OCI-LY7 (cell line): ENCODE measurements at regions not wholly inside any gene's neighbourhood (a gene's known extent, or its start where the extent isn't known, plus 50 kb on each side); places are given as distances from the start of the nearest gene placed in this dataset.

Source experiments
- BruUV-seq: library from RNA; stranded (reverse); fragments of 400-500 nt; replicated peaks from 2 replicates; lab custom pipeline; 2021; lab: Mats Ljungman, UMichigan
- CTCF ChIA-PET: fragments of 300-600 bp; sonication (Branson Sonifier 250); formaldehyde crosslinking; loops from one replicate; lab custom pipeline; 2022; ENCODE audit warnings: antibody characterized with exemption; ENCODE audit not compliant: unreplicated experiment; lab: Charles Lee
- POLR2A ChIA-PET: fragments of 300-600 bp; sonication (Branson Sonifier 250); formaldehyde crosslinking; loops from one replicate; lab custom pipeline; 2022; ENCODE audit warnings: antibody characterized with exemption; lab: Charles Lee
- DNase-seq: peaks from one replicate; pipeline ENCODE4 v3.0.0-alpha.2; 2015; ENCODE audit warnings: low spot score
- H2AFZ ChIP-seq: fragments of 200-600 bp; sonication (generic), shearing (Covaris generic); 2 replicates; pipeline ENCODE4 v1.6.1; 2014; ENCODE audit warnings: mild to moderate bottlenecking, antibody characterized with exemption, low read length, moderate library complexity
- H3K27ac ChIP-seq: fragments of 200-600 bp; sonication (generic); 2 replicates; pipeline ENCODE4 v1.5.1; 2014; ENCODE audit warnings: mixed run types, low read depth, mild to moderate bottlenecking, moderate library complexity, low read length, inconsistent platforms; ENCODE audit not compliant: poor library complexity, severe bottlenecking
- H3K36me3 ChIP-seq: fragments of 200-600 bp; sonication (generic); 2 replicates; pipeline ENCODE4 v1.6.1; 2014; ENCODE audit warnings: mild to moderate bottlenecking, antibody characterized with exemption, low read length, moderate library complexity, mixed read lengths; ENCODE audit not compliant: insufficient read depth
- H3K4me1 ChIP-seq: fragments of 200-600 bp; sonication (generic); 2 replicates; pipeline ENCODE4 v1.5.1; 2014; ENCODE audit warnings: mild to moderate bottlenecking, low read length; ENCODE audit not compliant: insufficient read depth, poor library complexity, severe bottlenecking
- H3K4me2 ChIP-seq: fragments of 200-600 bp; sonication (generic); 2 replicates; pipeline ENCODE4 v1.6.1; 2014; ENCODE audit warnings: mild to moderate bottlenecking, low read length
- H3K4me3 ChIP-seq: fragments of 200-600 bp; sonication (generic); 2 replicates; pipeline ENCODE4 v1.5.1; 2014; ENCODE audit warnings: mild to moderate bottlenecking, low read depth, low read length; ENCODE audit not compliant: poor library complexity, severe bottlenecking
- H3K79me2 ChIP-seq: fragments of 200-600 bp; sonication (generic); 2 replicates; pipeline ENCODE4 v1.6.1; 2016; ENCODE audit warnings: low read depth, mild to moderate bottlenecking, low read length, moderate library complexity, mixed read lengths; ENCODE audit not compliant: insufficient read depth
- H3K9me2 ChIP-seq: fragments of 200-600 bp; sonication (generic); 2 replicates; pipeline ENCODE4 v1.6.1; 2016; ENCODE audit warnings: mild to moderate bottlenecking, low read length, mixed read lengths; ENCODE audit not compliant: insufficient read depth
- H3K9me3 ChIP-seq: fragments of 200-600 bp; sonication (generic); 2 replicates; pipeline ENCODE4 v1.6.1; 2014; ENCODE audit warnings: mild to moderate bottlenecking, mixed run types, low read length, mixed read lengths
- H4K20me1 ChIP-seq: fragments of 200-600 bp; sonication (generic); 2 replicates; pipeline ENCODE4 v1.6.1; 2014; ENCODE audit warnings: mild to moderate bottlenecking, antibody characterized with exemption, low read length, moderate library complexity, mixed read lengths; ENCODE audit not compliant: insufficient read depth
- EZH2phosphoT487 ChIP-seq: fragments of 200-600 bp; sonication (generic); IDR thresholded peaks from 2 replicates; pipeline ENCODE4 v1.6.1; 2018; ENCODE audit warnings: low read depth, borderline replicate concordance, mild to moderate bottlenecking, mixed run types, antibody characterized with exemption, low read length, moderate library complexity, mixed read lengths
- intact Hi-C: fragments of 100-400 bp; cut with micrococcal nuclease; formaldehyde crosslinking; loops from one replicate; pipeline ENCODE4 v1.10.0; 2022; ENCODE audit not compliant: unreplicated experiment
- TF ChIP-seq, protein P1 (sequence below): fragments of 200-600 bp; sonication (generic); conservative IDR thresholded peaks from 2 replicates; pipeline ENCODE4 v1.5.1; 2014; ENCODE audit warnings: mild to moderate bottlenecking, antibody characterized with exemption, low read length, moderate library complexity, mixed read lengths

DNA sequence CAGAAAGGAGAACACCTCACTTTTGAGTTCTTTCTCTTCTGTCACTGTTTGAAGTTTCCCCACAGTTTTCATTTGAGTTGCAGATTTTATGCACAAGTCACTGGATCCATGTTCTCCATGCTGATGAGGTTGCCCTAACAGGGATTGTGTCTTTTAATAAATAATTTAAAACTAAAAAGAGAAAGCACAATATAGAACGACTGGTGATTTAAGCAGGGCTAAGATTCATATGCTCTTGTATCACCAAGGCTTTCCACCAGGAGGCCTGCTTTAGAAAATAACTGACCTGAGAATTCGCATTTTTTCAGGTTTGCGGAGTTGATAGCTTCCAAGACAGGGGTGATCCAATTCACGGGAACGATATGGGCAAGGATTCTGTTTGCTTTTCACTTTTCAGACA, 252.0 kb upstream of the VEPH1 start:
- Histone ChIP-seq H3K4me2 (no peak overlapping the region), H3K79me2 (no peaks in the 10 kb centered on the region), H3K27ac (no peak overlapping the region), H4K20me1 (no peaks in the 10 kb centered on the region), H3K9me3 (no peaks in the 10 kb centered on the region), H3K9me2 (no peaks in the 10 kb centered on the region), H3K4me1 (no peaks in the 10 kb centered on the region), H2AFZ (no peak overlapping the region), H3K4me3 (no peak overlapping the region), H3K36me3 (no peaks in the 10 kb centered on the region)
- no TSS peak for BruUV-seq
- no peak for TF ChIP-seq EZH2phosphoT487
- TF ChIP-seq, protein P1, sequence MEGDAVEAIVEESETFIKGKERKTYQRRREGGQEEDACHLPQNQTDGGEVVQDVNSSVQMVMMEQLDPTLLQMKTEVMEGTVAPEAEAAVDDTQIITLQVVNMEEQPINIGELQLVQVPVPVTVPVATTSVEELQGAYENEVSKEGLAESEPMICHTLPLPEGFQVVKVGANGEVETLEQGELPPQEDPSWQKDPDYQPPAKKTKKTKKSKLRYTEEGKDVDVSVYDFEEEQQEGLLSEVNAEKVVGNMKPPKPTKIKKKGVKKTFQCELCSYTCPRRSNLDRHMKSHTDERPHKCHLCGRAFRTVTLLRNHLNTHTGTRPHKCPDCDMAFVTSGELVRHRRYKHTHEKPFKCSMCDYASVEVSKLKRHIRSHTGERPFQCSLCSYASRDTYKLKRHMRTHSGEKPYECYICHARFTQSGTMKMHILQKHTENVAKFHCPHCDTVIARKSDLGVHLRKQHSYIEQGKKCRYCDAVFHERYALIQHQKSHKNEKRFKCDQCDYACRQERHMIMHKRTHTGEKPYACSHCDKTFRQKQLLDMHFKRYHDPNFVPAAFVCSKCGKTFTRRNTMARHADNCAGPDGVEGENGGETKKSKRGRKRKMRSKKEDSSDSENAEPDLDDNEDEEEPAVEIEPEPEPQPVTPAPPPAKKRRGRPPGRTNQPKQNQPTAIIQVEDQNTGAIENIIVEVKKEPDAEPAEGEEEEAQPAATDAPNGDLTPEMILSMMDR = no peak
- POLR2A ChIA-PET = no interaction called here
- DNase-seq = no peak
- intact Hi-C loops = no loop called here
- CTCF ChIA-PET = no interaction called here

DNA sequence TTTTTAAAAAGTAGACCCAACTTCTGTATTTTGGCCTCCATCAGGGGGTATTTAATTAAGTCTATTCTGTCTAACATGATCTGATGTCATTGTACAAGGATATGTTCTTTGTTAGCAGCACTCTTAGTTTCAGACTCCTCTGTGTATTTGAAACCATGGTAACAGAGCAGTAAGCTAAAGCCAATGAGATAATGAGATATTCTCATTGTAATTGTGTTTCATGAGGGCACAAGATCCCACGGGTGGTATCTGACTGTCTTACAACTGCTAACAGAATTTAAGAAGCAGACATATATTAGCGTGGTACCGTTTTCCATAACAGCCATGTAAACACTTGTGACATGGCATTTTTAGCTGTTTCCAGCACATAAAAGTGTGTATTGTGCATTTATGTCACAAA, 251.2 kb upstream of the VEPH1 start:
- no peaks in the 10 kb centered on the region for H3K79me2 ChIP-seq
- no peaks in the 10 kb centered on the region for H3K36me3 ChIP-seq
- ChIA-PET POLR2A (no interaction called here), CTCF (no interaction called here)
- BruUV-seq = no TSS peak
- H3K9me3 ChIP-seq = no peaks in the 10 kb centered on the region
- DNase-seq = no peak
- TF ChIP-seq EZH2phosphoT487 = no peak
- TF ChIP-seq, protein P1 = no peak
- H3K4me3 ChIP-seq = no peak overlapping the region
- H4K20me1 ChIP-seq = no peaks in the 10 kb centered on the region
- no peaks in the 10 kb centered on the region for H3K4me1 ChIP-seq
- no peak overlapping the region for H3K27ac ChIP-seq
- no peak overlapping the region for H2AFZ ChIP-seq
- intact Hi-C loops = no loop called here
- H3K9me2 ChIP-seq = no peaks in the 10 kb centered on the region
- no peak overlapping the region for H3K4me2 ChIP-seq

DNA sequence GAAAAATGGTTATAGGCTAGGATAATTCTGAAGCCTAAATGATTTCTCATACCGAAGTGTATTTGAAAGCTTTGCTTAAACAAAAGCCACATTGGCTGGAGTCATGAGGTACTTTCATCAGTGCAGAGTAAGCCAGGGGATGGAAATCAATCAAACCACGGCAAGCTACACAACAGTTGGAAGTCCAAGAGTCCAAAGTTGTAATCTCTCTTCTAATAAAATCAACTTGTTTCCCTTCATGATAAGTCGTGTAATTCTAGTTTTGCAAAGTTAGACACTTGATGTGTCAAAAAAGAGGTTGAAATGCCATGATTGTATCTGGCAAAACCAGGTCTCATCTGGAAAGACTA, 250.5 kb upstream of the VEPH1 start:
- ChIA-PET POLR2A (interaction anchor here (0.7 kb wide), 2 partner anchors 41 to 115 kb away, joined by 4 to 5 read pairs; no protein-coding TSS in a partner anchor), CTCF (no interaction called here)
- Histone ChIP-seq H3K4me3 (no peak overlapping the region), H3K4me2 (no peak overlapping the region), H3K9me3 (no peaks in the 10 kb centered on the region), H4K20me1 (no peaks in the 10 kb centered on the region), H3K36me3 (no peaks in the 10 kb centered on the region), H3K79me2 (no peaks in the 10 kb centered on the region), H3K4me1 (no peaks in the 10 kb centered on the region), H3K9me2 (no peaks in the 10 kb centered on the region), H2AFZ (no peak overlapping the region), H3K27ac (no peak overlapping the region)
- intact Hi-C loops = no loop called here
- DNase-seq = no peak
- TF ChIP-seq EZH2phosphoT487 = no peak
- TF ChIP-seq, protein P1 = no peak
- BruUV-seq = no TSS peak
